ENCODE measurements at regions not wholly inside any gene's neighbourhood (a gene's known extent, or its start where the extent isn't known, plus 50 kb on each side); places are given as distances from the start of the nearest gene placed in this dataset.

DNA sequence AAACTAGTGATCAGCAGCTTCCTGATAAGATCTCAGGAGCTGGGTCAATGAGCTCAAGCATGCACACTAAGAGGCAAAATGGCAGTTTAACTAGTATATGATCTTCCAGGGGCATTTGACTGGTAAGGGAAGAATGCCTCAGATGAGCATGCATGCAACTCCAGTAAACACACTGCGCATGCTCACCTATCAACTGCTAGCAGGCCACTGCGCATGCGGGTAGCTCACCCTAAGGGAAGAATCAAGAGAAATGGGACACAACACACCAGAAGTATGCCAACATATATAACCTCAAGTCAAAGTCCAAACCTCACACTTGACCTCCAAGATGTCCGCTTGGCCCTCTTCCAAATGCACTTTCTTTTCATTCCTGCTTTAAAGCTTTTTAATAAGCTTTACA is 1004.0 kb downstream of the ADGRL3 start:
- no peak for FAIRE-seq

DNA sequence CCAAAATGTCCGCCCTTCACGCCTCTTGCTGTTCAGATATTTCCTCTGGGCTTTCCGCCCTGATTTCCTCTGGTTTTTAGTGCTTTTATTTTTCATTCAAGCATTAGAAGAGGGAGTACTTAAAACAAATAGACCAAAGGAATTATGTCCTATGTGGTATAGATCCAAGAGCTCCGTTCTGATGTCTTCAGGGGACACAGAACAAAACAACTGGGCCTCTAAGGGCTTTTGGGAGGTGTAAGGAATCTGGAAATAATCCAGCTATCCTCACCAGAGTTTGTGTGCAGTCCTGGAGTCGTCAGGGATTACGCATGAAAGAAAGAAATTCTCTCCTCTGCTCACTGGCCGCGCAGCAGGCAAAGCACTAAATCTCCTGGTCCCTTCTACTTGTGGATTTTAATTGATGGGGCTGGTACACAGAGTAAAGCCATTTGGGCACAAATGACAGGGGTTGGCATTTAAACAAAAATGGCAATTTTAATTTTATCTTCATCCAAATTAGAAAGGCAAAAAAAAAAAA is 999.2 kb downstream of the ADGRL3 start:
- no peak for FAIRE-seq

DNA sequence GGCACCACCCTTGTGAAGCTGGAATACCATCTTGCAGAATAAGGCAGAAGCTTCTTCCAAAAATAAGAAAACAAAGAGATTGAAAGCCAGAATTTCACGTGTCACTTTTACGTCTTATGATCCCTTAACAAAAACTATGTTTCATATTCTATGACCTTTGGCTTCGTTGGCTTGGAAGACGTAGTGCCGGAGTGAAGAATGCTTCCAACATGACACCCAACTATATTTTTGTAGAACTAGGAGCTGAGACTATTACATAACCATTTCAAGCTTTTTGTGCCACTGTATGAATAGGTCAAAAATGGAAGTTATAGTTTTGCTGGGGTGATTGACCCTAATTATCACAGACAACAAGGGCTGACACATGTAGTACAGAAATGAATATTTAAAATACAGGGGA is 996.2 kb downstream of the ADGRL3 start:
- no peak for FAIRE-seq

DNA sequence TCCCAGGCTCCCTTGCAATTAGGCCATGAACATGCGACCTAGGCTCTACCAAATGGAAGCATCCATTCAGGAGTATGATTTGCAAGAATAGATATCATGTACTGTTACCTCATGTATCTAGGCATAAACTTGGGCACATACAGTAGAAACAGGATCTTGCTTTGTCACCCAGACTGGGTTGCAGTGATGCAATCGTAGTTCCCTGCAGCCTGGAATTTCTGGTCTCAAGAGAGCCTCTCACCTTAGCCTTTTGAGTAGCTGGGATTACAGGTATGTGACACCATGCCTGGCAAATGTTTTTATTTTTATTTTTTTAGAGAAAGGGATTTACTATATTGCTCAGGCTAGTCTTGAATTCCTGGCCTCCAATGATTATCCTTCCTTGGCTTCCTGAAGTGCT is 994.2 kb downstream of the ADGRL3 start:
- FAIRE-seq = no peak

DNA sequence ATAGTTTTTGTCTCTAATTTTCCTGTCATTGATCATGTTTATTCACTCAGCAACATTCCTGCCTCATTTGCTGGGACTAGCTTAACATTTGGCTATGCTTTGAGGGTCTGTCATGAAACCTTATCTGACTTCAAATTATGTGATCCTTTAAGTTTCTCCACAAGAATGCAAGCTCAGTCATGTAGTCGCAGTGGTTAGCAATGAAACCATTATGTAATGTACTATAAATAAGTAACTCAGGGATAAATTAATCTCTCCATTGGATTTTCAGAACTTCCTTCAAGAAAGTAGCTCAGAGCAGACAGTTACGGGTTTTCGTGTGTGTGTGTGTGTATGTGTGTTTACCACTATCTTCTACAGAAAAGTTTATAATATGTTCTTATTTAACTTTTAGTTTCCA is 993.6 kb downstream of the ADGRL3 start:
- no peak for FAIRE-seq

DNA sequence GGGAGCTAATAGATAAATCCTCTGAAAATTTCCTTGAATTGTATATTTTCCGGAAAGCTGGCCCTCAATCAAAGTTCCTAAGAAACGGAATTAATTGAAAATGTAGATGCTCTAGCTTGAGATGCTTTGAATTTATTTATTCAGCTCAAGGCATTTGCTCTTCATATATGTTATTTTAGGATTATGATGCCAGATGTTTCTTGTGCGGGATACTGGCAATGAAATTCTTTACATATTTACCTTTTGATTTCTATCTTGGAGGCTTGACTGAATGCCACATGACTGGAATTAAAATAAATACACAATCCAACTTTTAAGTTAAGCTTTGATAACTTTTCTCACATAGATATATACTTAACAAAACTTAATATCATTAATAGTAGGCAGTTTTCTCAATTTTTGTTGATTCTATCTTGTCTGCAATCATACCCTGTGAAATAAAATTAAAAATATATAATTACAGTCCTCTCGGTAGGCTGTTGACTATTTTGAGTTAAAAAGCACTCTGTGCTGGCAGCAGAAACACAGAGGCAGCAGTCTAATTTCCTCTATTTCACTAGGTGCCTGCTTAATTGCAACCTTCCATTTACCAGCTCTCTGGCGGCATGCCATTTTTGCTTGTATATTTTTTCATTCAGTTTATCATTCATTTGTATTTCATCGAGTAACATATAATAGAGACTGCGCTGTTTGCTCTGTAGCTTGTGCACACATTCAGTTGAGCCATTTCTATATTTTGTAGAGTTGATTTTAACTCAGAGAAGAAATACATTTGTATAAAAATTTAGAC is 991.5 kb downstream of the ADGRL3 start:
- FAIRE-seq = no peak

DNA sequence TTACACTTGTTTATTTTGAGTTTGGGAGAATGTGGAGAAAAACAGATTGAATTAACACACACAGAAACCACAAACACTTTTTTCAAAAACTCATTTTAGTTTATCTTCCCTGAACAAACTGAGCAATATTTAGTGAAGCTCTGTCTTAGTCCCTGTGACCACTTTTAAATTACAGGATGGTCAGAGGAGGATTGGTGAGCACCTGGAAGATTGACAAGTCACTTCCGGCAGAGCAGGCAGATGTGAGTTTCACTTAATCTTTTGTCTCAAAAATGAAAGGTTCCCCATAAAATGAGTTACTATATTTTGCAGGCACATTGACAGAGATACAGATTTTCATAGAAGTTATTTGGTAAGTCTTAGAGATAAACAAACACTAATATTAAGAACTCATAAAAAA is 970.1 kb downstream of the ADGRL3 start:
- FAIRE-seq = no peak

DNA sequence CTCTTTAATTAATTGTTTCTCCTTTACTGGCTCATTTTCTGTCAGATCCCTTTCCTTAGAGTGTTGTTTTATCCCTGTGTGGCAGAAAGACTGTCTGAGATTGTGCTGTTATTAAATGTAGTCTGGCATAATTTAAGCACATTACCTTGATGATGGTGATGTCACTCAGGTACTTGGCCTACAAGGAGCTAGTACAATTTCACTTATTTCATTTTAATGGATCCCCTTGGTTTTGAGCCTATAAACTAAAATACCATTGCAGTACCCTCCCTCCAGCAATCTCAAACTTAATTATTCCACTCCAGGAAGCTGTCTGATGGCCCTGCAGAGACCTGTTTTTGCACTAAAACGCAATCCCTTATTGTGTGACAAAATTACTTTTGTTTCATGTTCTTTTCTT is 968.6 kb downstream of the ADGRL3 start:
- no peak for FAIRE-seq

DNA sequence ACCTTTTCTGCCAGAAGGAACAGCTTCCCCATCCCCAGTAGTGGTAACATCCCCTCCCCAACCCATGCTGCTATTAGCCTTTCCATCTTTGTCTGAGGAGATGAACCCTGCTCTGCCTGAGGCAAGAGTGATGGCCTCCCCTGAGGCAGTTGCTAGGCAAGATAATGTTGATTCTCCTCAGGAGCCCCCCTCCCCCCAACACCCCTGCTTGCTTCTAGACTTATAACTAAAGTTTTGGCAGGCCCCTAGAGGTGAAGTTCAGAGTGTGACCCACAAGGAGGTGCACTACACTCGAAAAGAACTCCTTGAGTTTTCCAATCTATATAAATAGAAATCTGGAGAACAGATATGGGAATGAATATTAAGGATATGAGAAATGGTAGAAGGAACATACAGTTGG is 962.5 kb downstream of the ADGRL3 start:
- FAIRE-seq = no peak

DNA sequence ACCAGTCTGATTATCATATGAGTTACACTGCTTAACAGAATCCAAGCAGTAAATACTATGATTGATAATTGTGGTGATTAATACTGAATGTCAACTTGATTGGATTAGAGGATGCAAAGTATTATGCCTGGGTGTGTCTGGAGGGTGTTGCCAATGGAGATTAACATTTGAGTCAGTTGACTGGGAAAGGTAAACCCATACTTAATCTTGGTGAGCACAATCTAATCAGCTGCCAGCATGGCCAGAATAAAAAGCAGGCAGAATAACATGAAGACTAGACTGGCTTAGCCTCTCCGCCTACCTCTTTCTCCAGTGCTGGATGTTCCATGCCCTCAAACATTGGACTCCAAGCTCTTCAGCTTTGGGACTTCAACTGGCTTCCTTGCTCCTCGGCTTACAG is 961.3 kb downstream of the ADGRL3 start:
- no peak for FAIRE-seq

DNA sequence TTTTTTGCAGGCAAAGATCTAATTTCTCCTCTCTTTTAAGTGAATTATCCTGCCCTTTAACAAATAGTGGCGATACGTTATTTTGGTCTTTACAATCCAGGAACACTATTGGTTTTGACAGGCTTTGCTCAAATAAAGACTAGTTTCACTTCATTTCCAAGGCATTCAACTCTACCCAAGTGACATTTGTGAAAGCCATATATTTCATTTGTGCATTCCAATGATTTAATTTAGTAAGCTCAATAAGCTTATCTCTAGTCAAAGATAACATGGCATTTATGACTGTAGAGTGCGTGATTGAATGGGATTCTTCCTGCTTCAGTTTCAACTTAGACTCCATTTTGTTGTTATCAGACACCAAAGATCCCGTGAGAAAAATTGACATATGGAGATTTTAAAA is 959.8 kb downstream of the ADGRL3 start:
- FAIRE-seq = no peak

DNA sequence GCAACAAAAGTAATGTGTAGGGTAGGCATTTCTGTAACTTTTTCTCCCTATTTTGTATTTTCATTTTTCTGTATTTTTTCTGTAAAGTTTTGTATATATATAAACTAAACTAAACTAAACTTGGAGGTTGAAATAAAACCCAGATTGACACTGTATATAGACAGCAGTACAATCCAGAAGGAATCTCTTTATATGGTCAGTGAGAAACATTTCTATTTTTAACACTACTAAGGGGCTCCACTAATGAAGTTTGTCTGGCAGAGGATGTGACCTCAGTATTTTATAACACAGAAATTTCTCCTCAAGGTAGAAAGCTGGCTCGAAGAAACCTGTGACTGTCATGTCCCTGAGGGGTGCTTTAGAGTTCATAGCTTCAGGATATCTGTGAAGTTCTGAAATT is 959.2 kb downstream of the ADGRL3 start:
- no peak for FAIRE-seq

DNA sequence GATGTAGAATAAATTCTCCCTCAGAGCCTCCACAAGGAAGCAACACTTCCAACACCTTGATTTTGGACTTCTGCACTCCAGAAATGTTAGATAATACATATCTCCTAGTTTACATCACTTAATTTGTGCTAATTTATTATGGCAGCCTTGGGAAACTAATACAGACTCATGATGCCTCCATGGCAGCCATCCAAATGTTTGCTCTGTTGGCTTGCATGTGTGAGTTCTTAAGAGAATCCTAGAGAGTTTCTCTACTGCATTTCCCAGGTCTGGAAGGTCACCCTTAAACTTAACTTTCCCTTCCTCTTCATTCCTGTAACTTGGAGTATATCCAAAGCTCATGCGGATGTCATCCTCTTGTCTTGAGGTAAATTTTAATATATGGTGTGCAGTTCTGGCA is 956.1 kb downstream of the ADGRL3 start:
- FAIRE-seq = no peak

DNA sequence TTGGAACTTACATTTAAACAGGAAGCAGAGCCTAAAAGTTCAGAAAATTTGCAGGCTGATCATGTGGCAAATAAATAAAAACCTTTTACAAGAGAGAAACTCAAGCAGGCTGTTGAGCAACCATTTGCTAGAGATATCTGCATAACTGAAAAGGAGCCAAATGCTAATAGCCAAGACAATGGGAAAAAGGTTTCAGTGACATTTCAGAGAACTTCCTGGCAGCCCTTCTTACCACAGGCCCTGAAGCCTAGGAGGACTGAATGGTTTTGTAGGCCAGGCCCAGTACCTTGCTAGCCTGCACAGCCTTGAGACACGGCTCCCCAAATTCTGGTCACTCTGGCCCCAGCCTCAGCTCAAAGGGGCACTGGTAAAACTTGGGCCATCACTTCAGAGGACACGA is 945.1 kb downstream of the ADGRL3 start:
- FAIRE-seq = no peak

DNA sequence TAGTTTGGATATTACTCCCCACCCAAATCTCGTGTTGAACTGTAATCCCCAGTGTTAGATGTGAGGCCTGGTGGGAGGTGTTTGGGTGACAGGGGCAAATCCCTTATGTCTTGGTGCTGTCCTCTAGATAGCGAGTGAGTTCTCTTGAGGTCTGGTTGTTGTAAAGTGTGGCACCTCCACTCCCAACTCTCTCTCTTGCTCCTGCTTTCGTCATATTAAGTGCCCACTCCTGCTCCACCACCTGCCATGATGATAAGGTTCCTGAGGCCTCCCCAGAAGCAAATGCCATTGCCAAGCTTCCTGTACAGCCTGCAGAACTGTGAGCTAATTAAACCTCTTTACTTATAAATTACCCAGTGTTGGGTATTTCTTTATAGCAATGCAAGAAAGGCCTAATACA is 944.3 kb downstream of the ADGRL3 start:
- FAIRE-seq = no peak

DNA sequence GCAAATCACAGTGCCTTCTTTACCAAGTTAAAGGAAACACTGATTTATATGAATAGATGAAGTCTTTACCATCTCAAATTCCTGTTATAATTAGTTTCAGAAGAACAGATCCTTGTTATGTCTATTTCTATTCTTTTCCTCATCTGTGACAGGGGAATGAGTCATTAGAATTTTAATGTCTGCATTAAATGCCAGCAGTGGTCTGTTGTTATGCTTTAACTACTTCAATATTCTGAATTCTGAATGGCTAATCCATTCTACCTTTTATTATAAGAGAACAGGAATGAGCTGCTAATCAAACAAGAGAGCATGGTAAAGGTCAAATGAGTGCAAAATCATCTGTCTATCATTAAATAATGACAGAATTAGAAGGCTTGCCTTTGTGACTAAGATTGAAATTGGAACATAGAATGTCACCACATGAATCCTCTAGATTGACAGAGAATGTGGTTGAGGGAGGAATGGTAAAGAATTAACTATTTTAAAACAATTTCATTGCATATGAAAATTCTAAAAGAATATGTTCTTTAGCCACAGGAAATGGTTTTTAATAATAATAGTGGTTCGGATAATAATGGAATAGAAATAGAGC is 935.5 kb downstream of the ADGRL3 start:
- no peak for FAIRE-seq

DNA sequence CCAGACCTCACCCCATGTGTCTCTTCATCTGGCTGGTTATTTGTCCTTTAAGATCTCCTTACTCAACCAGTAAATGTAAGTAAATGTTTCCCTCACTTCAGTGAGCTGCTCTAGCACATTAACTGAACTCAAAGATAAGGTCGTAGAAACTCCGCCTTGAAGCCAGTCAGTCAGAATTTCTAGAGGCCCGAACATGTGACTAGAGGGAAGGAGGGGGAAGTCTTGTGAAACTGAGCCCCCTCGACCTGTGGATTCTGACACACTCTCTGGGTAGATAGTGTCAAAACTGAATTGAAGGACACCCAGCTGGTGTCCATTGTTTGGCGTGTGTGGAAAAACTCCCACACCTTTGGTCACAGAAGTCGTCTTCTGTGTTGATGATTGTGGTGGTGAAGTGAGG is 933.9 kb downstream of the ADGRL3 start:
- no peak for FAIRE-seq

DNA sequence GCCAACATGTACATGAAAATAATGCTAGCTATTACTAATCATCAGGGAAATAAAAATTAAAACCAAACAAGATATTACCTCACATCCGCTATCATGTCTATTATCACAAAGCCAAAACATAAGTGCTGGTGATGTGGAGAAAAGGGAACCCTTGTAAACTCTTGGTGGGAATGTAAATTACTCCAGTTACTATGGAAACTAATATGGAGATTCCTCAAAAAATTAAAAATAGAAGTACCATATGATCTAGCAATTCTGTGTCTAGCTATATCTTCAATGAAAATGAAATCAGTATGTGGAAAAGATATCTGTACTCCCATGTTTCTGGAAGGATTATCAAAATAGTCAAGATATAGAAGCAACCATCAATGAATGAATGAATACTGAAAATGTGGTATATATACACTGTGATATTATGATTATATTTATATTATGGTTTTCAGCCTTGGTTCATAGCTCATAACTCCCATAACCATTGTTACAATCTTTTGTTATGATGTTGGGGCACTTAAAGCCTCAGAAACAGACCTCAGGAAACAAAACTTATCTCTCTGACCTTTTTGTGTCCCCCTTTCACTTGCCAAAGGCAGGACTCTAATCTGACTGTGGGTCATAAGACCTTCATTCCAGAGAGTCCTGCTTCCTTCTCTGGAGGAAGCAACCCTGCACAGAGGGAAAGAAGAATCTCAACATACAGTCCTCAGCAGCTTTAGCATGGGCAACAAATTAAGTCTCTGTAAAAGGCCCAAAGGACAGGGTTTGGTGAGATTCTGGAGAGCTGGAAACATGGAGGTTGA is 933.2 kb downstream of the ADGRL3 start:
- FAIRE-seq = peak; percentile 21

DNA sequence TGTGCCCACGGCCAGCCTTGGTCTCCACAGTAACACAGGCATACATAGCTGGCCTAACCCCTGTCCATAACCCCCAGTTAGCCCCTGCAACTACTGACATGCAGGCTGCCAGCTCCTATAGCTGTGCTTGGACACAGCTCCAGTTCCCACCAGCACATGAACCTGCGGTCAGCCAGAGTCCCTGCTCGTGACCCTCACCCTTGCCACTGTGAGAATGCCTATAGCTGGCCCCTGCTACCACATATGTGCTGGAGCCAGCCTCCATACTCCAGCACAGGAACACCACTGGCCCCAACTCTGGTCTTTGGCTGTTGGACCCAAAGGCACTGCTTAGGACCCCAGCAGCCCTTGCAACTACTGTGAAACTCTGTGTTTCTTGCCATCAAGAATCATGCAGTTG is 930.9 kb downstream of the ADGRL3 start:
- FAIRE-seq = no peak

DNA sequence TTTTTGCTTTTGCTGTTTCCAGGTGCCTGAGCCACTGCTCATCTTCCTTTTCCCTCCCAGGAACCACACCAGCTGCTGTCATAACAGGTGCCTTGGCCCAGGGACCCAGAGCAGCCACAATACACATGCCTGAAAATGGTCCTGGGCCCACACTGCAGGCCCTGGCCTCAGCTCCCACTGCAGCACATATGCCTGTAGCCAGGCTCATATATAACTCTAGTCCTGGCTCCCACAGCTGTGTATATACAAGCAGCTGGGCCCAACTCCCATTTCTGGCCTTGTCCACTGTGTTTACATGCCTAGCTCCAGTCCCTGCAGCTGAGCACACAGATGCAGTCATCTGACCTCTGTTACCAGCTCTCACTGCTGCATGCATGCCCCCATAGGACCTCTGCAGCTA is 930.5 kb downstream of the ADGRL3 start:
- no peak for FAIRE-seq

DNA sequence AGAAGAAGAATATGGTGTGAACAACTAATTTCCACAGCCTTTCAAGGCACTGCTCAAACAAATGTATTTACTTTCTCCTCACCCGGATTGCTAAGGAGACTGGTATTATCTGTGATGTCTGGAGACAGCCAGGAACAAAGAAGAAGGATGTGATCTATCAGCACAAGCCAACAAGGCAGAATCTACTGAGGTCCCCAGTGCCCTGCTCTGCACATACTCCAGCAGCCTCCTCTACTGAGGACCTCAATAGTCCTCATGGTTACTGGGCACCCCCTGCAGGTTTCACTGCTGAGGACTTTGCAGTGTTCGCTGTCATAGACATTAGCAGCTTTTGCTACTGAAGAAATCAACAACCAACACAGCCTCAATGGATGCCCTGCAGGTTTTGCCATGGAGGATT is 930.1 kb downstream of the ADGRL3 start:
- no peak for FAIRE-seq
